ENCODE measurements at regions not wholly inside any gene's neighbourhood (a gene's known extent, or its start where the extent isn't known, plus 50 kb on each side); places are given as distances from the start of the nearest gene placed in this dataset.

DNA sequence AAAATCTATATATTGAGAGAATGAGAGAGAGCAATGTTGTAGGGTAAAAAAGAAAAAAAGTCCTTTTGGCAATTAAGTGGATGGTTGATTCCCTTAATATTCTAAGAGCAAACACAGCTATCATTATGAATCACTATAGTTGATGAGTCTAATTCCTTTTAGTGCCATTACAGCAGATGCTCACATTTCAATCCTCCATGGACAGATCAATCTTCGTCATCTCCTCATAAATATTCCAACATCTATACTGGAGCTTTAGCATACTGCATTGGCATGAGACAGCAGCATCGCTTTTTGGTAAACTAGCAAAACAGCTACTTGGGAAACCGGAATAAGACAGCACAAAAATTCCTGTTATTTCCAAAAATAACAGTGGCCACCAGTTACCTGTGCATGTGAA is 796.7 kb downstream of the QKI start:
- TF ChIP-seq, protein P1, sequence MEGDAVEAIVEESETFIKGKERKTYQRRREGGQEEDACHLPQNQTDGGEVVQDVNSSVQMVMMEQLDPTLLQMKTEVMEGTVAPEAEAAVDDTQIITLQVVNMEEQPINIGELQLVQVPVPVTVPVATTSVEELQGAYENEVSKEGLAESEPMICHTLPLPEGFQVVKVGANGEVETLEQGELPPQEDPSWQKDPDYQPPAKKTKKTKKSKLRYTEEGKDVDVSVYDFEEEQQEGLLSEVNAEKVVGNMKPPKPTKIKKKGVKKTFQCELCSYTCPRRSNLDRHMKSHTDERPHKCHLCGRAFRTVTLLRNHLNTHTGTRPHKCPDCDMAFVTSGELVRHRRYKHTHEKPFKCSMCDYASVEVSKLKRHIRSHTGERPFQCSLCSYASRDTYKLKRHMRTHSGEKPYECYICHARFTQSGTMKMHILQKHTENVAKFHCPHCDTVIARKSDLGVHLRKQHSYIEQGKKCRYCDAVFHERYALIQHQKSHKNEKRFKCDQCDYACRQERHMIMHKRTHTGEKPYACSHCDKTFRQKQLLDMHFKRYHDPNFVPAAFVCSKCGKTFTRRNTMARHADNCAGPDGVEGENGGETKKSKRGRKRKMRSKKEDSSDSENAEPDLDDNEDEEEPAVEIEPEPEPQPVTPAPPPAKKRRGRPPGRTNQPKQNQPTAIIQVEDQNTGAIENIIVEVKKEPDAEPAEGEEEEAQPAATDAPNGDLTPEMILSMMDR (conservative IDR thresholded peaks at IDR 0.05; ENCODE audit: low read length) = no peak
- TF ChIP-seq EZH2phosphoT487 (IDR thresholded peaks at IDR 0.05; ENCODE audit: borderline replicate concordance) = no peak
